Activated CD4-positive, alpha-beta T cell treated with anti-CD3 and anti-CD28 coated beads, Interleukin-2, Interleukin-6, amounts not matched to agents 100 ng/mL and 50 ng/mL, durations not matched to agents 16 hours and 8 hours (primary cell): ENCODE measurements at regions not wholly inside any gene's neighbourhood (a gene's known extent, or its start where the extent isn't known, plus 50 kb on each side); places are given as distances from the start of the nearest gene placed in this dataset.

Experiments used
- DNase-seq: peaks from one replicate; pipeline ENCODE4 v3.0.0-alpha.2; 2020

DNA sequence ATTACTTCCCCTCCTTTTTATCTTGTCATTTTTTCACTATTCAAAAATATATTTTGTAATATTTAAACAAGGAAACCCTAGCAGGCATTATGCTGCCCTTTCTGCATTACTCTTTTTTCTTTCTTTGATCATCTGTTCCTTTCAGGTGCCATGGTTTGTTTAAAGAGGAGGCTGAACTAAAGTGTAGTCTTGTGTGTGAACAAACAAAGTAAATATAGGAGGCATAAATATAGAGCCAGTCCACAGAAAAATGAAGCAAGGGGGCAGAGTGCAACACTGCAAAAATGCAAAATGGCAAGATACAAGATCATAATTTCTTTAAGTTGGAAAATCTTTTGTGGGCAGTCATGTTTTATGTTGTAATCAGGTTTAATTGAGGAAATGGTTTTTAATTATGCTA lies 947.3 kb upstream of the COX7C start:
- no peak for DNase-seq

GRCh38 chr5:85671223-85671970 lies 946.3 kb upstream of the COX7C start:
- no peak for DNase-seq

DNA sequence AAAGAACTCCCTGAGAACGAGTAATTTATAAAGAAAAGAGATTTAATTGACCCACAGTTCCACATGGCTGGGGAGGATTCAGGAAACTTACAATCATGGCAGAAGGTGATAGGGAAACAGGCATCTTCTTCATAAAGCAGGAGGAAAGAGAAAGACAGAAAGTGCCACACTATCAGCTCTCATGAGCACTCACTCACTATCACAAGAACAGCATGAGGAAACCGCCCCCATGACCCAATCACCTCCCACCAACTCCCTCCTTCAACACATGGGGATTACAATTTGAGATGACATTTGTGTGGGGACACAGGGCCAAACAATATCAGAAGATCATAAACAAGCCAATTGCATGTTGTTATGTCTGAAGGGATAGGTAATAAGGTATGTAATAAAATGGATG lies 935.9 kb upstream of the COX7C start:
- DNase-seq, result no peak

DNA sequence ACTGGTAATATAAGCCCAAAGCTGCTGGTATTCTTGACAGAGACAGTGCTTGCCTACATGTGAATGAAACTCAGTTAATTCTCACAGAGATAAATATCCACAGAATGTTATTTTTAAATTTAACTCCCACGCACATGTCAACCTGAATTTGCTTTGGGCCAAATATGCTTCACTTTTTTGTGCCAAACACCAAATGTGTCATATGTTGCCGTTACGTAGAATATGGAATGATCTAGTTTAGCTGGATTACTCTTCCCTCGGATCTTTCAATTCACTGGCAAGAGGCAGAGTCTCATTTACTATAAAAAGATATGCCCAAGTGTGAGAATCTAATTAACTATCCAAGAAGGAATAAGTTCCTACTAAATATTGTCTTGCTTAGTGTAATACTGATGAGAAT lies 933.4 kb upstream of the COX7C start:
- no peak for DNase-seq

GRCh38 chr5:85703296-85703695 lies 914.4 kb upstream of the COX7C start:
- no peak for DNase-seq

DNA sequence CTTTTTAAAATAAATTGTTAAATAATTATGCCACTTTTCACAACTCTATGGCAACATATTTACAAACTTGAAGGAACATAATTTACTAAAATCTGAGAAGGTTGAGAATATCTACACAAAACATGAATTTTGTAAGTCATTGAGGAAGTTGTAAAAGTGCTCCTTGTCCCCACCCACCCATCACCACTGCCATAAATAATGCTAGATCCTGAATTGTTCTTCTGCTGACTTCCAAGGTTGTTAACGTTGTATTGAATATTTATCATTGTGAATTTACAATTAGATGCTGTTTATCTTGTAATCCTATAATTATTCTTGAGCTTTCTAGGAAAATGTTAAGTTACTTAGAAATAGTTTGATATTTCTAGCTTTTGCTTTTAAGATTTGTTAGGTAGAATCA lies 908.0 kb upstream of the COX7C start:
- no peak for DNase-seq

GRCh38 chr5:85716344-85717202 lies 901.2 kb upstream of the COX7C start:
- DNase-seq, result no peak

GRCh38 chr5:85717203-85717563 lies 900.6 kb upstream of the COX7C start:
- DNase-seq, result no peak

GRCh38 chr5:85732185-85732584 lies 885.6 kb upstream of the COX7C start:
- DNase-seq, result no peak

DNA sequence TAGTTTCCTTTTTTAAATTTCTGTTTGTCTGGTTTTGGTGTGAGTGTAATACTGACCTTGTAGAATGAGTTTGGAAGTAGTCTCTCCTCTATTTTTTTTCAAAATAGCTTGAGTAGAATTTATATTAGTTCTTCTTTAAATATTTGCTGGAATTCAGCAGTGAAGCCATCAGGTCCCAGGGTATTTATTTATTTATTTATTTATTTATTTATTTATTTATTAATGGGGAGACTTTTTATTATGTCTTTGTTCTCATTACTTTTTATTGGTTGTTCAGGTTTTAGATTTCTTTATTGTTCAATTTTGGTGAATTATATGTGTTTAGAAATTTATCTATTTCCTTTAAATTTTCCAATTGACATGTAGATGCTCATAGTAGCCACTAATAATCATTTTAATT lies 875.8 kb upstream of the COX7C start:
- no peak for DNase-seq

- no peak for DNase-seq
These were observed 857.2 kb upstream of the COX7C start for GRCh38 chr5:85760519-85760918.

GRCh38 chr5:85769347-85769746 lies 848.4 kb upstream of the COX7C start:
- no peak for DNase-seq

DNA sequence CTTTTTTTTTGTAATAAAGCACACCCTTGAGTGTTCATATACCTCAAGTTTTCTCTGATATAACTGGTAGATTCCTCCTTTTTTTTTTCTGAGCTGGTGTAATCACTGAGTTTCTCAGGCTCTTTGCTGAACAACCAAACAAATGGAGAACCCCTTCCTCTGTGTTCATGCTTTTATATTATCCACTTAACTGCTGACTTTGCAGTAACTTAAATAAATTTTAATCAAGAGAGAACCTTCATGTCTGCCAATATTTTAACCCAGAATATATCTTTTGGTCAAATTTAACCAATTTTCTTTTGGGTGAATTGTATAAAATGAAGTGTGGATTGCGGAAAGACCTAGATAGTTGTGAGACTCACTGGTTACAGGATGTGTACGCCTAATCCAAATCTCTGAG lies 833.0 kb upstream of the COX7C start:
- DNase-seq, result no peak

GRCh38 chr5:85813146-85813545 lies 804.6 kb upstream of the COX7C start:
- no peak for DNase-seq

- no peak for DNase-seq
These were observed 803.1 kb upstream of the COX7C start for GRCh38 chr5:85814596-85814995.

DNA sequence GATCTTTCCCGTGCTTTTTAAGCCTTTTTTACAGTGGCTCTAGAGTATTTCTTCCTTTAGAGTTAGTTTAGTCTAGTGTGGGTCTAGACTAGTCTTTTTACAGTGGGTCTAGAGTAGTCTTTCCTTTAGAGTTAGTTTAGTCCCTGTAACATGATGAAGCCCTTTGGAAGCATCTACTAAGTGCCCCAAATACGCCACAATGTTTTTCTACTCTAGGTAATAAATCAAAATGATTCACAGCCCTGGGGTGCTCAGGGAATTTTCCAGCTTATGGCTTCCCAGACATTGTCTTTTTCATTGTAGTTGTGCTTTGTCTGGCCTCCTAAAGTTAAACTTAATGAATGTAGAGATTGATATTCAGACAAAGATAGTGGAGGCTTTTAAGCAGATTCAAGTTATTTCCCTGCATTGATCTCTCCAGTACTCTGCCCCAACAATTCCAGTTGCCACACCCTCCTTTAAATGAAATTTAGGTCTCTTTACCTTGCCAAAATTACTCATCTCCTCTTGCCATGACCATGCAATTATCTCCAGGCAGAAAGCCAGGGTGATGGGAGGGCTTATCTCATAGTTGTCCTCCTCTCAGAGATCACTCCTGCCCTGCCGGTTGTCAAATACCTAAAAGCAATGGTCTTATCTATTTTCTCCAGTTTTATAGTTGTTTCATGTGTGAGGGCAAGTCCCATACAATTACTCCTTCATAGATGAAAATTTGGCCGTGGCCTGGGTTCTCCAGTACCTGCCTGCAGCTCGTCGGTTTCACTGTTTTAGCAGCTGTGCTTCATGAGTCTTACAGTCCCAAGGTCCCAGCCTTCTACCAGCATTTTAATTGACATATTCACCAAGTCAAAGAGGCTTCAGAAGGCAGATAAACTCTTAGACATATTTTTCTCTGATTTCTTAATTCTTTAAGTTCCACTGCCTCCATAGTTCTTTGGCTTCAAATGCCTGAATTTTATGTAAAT lies 794.0 kb upstream of the COX7C start:
- no peak for DNase-seq

- DNase-seq, result no peak
These were observed 779.0 kb upstream of the COX7C start for GRCh38 chr5:85838781-85839180.

DNA sequence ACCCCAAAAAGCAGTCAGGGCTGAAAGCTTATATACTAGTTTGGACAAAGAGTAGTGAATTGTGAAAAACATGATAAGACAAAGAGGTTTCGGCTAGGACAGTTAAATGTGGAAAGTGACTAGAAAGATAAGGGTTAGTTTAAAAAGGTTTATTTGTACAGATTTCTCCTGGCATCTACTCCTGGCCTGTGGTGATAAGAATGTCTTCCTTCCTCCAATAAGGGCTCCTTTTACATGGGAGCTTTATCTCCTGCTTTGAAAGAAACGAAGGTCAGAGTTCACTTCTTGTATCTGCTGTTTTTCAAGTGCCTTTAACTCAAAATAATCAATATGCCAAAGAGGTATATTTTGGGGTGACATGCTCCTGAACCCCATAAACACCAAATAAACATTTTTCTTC lies 776.1 kb upstream of the COX7C start:
- DNase-seq, result no peak

DNA sequence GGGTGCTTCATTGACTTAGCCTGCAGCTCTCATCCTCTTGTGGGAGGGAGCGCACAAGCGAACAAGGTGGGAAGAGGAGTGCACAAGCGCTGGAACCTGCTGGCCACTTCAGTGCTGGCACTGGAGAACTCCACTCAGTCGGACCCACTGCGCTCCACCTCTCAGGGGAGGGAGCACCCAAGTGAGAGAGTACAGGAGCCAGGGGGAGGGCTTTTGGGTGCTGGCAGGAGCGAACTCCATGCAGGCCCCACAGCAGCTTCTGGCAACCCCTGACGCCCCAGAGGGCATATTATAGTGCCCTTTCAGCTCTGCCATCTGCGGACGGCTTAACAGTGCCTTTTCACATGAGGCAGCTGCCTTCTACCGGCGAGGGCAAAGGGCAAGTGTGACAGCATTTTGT lies 774.2 kb upstream of the COX7C start:
- DNase-seq, result no peak

DNA sequence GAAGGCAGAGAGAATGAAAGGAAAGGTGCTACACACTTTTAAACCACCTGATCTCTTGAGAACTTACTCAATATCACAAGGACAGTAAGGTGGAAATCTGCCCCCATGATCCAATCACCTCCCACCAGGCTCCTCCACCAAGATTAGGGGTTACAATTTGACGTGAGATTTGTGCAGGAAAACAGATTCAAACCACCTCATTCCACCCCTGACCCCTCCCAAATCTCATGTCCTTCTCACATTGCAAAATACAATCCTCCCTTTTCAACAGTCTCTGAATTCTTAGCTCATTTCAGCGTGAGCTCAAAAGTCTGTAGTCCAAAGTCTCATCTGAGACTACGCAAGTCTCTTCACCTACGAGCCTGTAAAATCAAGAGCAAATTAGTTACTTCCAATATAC lies 768.3 kb upstream of the COX7C start:
- DNase-seq, result no peak

DNA sequence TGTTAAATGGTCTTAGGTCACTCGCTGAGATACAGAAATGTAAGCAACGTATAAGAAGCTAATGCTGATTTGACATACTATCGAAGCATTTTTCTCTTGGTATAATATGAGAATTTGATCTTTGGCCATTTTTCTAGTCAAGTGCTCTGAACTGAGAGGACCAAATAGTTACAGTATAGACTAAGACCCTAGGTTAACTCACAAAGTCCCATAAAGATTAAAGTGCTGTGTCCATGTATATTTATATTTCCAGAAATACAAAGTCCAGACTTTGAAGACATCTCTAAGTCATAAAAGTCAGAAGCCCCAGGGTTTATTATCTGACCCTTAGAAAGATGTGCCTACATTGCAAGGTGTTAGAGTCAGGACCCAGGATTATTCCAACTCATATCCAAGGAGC lies 752.4 kb upstream of the COX7C start:
- no peak for DNase-seq

DNA sequence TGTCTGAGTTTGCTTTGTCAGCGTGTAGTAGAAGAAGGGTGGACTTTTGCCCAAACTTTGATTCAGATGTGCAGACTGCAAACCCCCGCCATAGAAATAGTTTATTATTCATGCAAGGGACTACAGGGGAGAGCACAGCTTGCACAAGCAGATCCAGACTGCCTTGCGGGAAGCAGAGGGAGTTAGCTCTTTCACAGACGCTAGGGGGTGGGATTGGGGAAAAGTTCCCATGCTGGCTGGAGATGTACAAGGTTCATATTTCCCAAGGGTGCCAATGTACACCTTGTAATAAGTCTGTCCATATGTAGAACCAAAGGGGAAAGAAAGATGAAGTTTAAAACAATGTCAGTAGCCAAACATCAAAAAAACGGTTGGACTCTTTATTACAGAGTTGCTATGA lies 749.7 kb upstream of the COX7C start:
- DNase-seq, result no peak

DNA sequence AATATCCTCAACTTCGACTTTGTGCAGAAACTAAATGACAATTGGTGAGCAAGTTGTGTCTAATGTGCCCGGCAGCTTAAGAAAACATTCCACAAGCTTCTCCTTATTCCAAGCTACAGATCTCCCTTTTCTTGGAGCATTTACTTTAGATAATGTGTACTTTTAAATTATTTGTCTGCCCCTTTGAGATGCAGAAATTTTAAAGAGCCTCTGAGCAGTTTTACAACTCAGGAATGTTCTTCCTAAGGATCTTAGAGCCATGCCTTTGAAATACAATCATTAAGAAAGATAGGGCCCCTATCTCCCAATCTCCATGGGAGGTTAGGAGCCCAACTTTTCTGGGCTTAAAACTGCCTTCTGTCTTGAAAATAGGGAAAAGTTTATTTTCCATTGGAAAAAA lies 723.7 kb upstream of the COX7C start:
- no peak for DNase-seq
